Stimulated activated effector memory CD8-positive, alpha-beta T cell treated with anti-CD3 and anti-CD28 coated beads, Interleukin-12 subunit alpha, Interleukin-12 subunit beta, amount 100 ng/mL, for 72 hours (primary cell): ENCODE measurements at regions not wholly inside any gene's neighbourhood (a gene's known extent, or its start where the extent isn't known, plus 50 kb on each side); places are given as distances from the start of the nearest gene placed in this dataset.
"Not testable (repeated sequence)": the region's sequence is repeated elsewhere in the genome, so short reads cannot be mapped to it uniquely, and the experiment has no call there.

ENCODE experiments used
- ATAC-seq: fragments of 150-1000 bp; cut with Tn5 transposase; 2 replicates; pipeline ENCODE4 v1.10.0; 2021
- DNase-seq, 2 donors: peaks; one replicate each; pipeline ENCODE4 v3.0.0; 2021 to 2022; ENCODE audit warnings: low spot score in 2 of 2
- H3K27ac Mint-ChIP-seq: one replicate; pipeline ENCODE4 v1.8.0; 2022; ENCODE audit warnings: mild to moderate bottlenecking, mixed read lengths
- H3K36me3 Mint-ChIP-seq: one replicate; pipeline ENCODE4 v1.8.0; 2022; ENCODE audit warnings: mild to moderate bottlenecking, mixed read lengths
- H3K4me1 Mint-ChIP-seq: one replicate; pipeline ENCODE4 v1.8.0; 2022; ENCODE audit warnings: mixed read lengths
- H3K4me3 Mint-ChIP-seq: one replicate; pipeline ENCODE4 v1.8.0; 2022; ENCODE audit warnings: mild to moderate bottlenecking, mixed read lengths
- H3K9me3 Mint-ChIP-seq: one replicate; pipeline ENCODE4 v1.8.0; 2022; ENCODE audit warnings: mixed read lengths

GRCh38 chr4:117873779-117874178 lies 160.5 kb upstream of the NDST3 start:
- ATAC-seq (no peak), DNase-seq (no peak)
- H3K9me3 Mint-ChIP-seq: peaks cover 4% of the 10 kb centered on the region
- H3K4me3 Mint-ChIP-seq: no peak overlapping the region
- H3K36me3 Mint-ChIP-seq: no peaks in the 10 kb centered on the region
- no peak overlapping the region for H3K27ac Mint-ChIP-seq
- no peaks in the 10 kb centered on the region for H3K4me1 Mint-ChIP-seq

DNA sequence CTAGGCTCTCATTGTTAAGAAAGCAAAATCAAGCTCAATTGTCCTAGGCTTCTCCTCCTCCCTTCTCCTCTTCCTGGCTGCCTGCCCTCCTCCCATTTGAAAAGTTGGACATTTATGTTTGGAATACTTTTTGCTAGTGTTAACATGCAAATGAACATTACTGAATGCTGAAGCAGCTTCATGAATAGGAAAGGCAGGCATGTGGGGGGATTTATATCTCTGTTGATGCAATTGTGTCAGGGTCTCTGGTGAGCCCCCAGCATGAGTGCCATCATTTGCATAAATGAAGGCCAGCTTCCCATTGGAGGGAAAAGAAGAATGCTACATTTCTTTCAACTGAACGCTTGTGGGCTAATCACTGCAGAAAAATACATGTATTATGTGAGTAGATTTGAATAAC lies 160.1 kb upstream of the NDST3 start:
- no peak for ATAC-seq
- Mint-ChIP-seq H3K27ac (no peak overlapping the region), H3K36me3 (no peaks in the 10 kb centered on the region), H3K9me3 (peaks cover 4% of the 10 kb centered on the region), H3K4me3 (no peak overlapping the region), H3K4me1 (no peaks in the 10 kb centered on the region)
- no peak for DNase-seq

GRCh38 chr4:117889978-117890377 lies 144.3 kb upstream of the NDST3 start:
- peaks cover 7% of the 10 kb centered on the region for H3K9me3 Mint-ChIP-seq
- ATAC-seq: no peak
- no peak overlapping the region for H3K27ac Mint-ChIP-seq
- no peaks in the 10 kb centered on the region for H3K4me1 Mint-ChIP-seq
- H3K4me3 Mint-ChIP-seq: no peak overlapping the region
- DNase-seq: no peak
- no peaks in the 10 kb centered on the region for H3K36me3 Mint-ChIP-seq

- Mint-ChIP-seq H3K4me3 (no peak overlapping the region), H3K36me3 (no peaks in the 10 kb centered on the region), H3K9me3 (peaks cover 8% of the 10 kb centered on the region), H3K27ac (no peak overlapping the region), H3K4me1 (no peaks in the 10 kb centered on the region)
- ATAC-seq: no peak
- DNase-seq: no peak
Observed at GRCh38 chr4:117893207-117893606, 141.1 kb upstream of the NDST3 start.

GRCh38 chr4:117898496-117898895 lies 135.8 kb upstream of the NDST3 start:
- ATAC-seq (no peak), DNase-seq (no peak)
- Mint-ChIP-seq H3K36me3 (no peaks in the 10 kb centered on the region), H3K9me3 (peaks cover 6% of the 10 kb centered on the region), H3K4me1 (no peaks in the 10 kb centered on the region), H3K27ac (no peak overlapping the region), H3K4me3 (no peak overlapping the region)

DNA sequence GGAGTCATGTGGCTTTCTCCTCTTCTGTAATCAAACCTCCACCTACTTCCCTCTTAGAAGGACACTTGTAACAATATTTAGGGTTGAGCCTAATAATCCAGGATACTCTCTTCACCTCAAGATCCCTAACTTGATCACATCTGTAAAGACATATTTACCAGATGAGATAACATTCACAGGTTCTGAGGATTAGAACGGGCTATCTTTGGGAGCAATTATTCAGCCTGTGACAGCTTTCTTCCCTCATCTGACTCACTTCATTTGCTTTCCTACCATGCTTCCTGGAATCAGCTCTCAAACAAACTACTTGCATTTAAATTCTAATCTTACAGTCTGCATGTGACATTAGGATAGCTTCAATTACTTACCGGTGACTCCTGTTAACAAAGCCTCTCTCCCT lies 133.5 kb upstream of the NDST3 start:
- H3K36me3 Mint-ChIP-seq: no peaks in the 10 kb centered on the region
- no peak overlapping the region for H3K4me3 Mint-ChIP-seq
- no peaks in the 10 kb centered on the region for H3K4me1 Mint-ChIP-seq
- no peak overlapping the region for H3K27ac Mint-ChIP-seq
- DNase-seq (no peak), ATAC-seq (no peak)
- H3K9me3 Mint-ChIP-seq: peaks cover 10% of the 10 kb centered on the region

DNA sequence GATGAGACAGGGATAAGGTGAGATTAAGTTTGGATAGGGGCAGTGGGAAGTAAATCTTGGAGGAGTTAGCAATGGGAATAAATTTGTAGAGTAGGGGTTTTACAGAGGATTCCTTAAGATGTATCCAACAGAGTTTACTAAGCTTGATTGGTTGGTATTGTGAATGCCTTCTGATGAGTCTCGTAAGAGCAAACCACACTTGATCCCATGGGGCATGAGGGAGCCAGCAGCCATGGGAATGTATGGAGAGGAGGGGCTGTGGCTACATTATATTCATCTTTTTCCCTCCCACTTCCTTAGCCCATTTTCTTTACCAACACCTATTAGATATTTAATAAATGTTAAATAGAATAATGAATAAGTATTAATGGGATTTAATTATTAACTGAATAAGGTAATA lies 126.6 kb upstream of the NDST3 start:
- Mint-ChIP-seq H3K4me3 (no peak overlapping the region), H3K36me3 (no peaks in the 10 kb centered on the region), H3K9me3 (peaks cover 11% of the 10 kb centered on the region), H3K4me1 (no peaks in the 10 kb centered on the region), H3K27ac (no peak overlapping the region)
- DNase-seq: no peak
- no peak for ATAC-seq

- H3K9me3 Mint-ChIP-seq: peaks cover 17% of the 10 kb centered on the region
- ATAC-seq: no peak
- no peaks in the 10 kb centered on the region for H3K4me1 Mint-ChIP-seq
- DNase-seq: no peak
- H3K36me3 Mint-ChIP-seq: no peaks in the 10 kb centered on the region
- H3K27ac Mint-ChIP-seq: no peak overlapping the region
- no peak overlapping the region for H3K4me3 Mint-ChIP-seq
Observed at GRCh38 chr4:117908306-117909207, 125.7 kb upstream of the NDST3 start.

DNA sequence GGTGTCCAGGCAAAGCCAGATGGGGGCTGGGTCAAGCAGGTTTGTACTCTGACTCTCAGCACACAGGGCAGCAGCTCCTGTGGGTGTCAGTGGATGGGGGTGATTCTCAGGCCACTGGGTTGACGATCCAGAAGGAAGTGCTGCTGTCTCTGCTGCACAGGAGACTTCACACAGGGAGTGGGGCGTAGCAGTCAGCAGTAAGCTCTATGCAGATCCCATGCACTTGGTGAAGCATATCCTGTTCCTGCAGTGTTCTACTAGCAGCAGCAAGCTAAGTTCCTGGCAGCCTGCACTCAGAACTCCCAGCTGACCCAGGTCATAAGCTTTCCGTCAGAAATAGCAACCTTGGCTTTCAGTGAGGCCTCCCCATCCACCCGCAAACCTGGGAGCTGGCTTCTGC lies 117.6 kb upstream of the NDST3 start:
- ATAC-seq: no peak
- no peak overlapping the region for H3K4me3 Mint-ChIP-seq

GRCh38 chr4:117922311-117922710 lies 112.0 kb upstream of the NDST3 start:
- not testable (repeated sequence) for ATAC-seq, H3K27ac Mint-ChIP-seq, DNase-seq, H3K36me3 Mint-ChIP-seq, H3K9me3 Mint-ChIP-seq, H3K4me1 Mint-ChIP-seq, H3K4me3 Mint-ChIP-seq

More for the DNA sequence above, 117.6 kb upstream of the NDST3 start:
- DNase-seq: no peak
- Mint-ChIP-seq H3K36me3 (no peaks in the 10 kb centered on the region), H3K27ac (no peak overlapping the region), H3K4me1 (no peaks in the 10 kb centered on the region), H3K9me3 (peaks cover 17% of the 10 kb centered on the region)

GRCh38 chr4:117927823-117928222 lies 106.5 kb upstream of the NDST3 start:
- H3K36me3 Mint-ChIP-seq, H3K27ac Mint-ChIP-seq, ATAC-seq, H3K9me3 Mint-ChIP-seq, H3K4me1 Mint-ChIP-seq, DNase-seq, H3K4me3 Mint-ChIP-seq: not testable (repeated sequence)

- Mint-ChIP-seq H3K36me3 (no peaks in the 10 kb centered on the region), H3K27ac (no peak overlapping the region), H3K4me1 (no peaks in the 10 kb centered on the region), H3K4me3 (no peak overlapping the region), H3K9me3 (peaks cover 12% of the 10 kb centered on the region)
- ATAC-seq (no peak), DNase-seq (no peak)
Observed at GRCh38 chr4:117941611-117942010, 92.7 kb upstream of the NDST3 start.

DNA sequence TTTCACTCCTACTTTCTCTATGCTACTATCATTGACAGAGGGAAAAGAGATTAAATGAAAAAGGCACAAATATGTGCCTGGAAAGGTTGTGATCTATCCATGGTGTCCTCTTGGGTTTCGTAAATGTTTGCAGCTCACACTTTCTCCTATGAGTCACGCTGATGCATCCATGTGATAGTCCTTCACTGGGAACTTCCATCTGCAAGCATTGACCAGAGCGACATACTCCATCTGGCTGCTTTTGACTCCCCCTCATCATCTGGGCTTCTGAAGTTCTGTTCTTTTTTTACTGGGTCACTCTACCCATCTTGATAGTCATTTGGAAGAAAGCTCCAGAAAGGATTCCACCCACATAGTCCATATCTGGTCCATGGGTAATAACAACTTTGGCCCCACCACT lies 84.7 kb upstream of the NDST3 start:
- Mint-ChIP-seq H3K4me3 (no peak overlapping the region), H3K9me3 (peaks cover 7% of the 10 kb centered on the region), H3K27ac (no peak overlapping the region), H3K36me3 (no peaks in the 10 kb centered on the region), H3K4me1 (no peaks in the 10 kb centered on the region)
- DNase-seq (no peak), ATAC-seq (no peak)

- H3K4me3 Mint-ChIP-seq: no peak overlapping the region
Observed at GRCh38 chr4:117957571-117957970, 76.7 kb upstream of the NDST3 start.

DNA sequence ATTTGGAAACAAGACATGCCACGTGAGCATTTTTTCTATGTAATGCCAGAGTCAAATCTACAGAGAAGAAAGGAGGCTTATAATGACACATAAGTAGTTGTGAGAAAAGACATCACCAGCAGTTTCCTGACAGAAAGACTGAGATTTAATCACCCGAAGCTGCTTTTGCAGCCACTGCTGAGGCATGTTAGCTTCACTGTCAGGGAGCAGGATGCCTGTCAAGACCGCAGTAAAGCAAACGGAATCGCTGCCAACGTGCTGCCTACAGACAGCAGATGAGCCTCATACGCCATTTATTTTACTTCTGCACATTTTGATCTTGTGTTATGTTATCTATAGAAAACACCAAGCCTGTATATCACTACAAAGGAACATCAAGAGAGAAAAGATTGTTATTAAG lies 68.7 kb upstream of the NDST3 start:
- no peak overlapping the region for H3K4me3 Mint-ChIP-seq

More at GRCh38 chr4:117957571-117957970, 76.7 kb upstream of the NDST3 start:
- no peak for DNase-seq
- H3K27ac Mint-ChIP-seq: no peak overlapping the region
- peaks cover 12% of the 10 kb centered on the region for H3K9me3 Mint-ChIP-seq
- H3K4me1 Mint-ChIP-seq: no peaks in the 10 kb centered on the region
- H3K36me3 Mint-ChIP-seq: no peaks in the 10 kb centered on the region
- ATAC-seq: no peak

GRCh38 chr4:117968606-117969005 lies 65.7 kb upstream of the NDST3 start:
- no peaks in the 10 kb centered on the region for H3K9me3 Mint-ChIP-seq
- no peak overlapping the region for H3K4me3 Mint-ChIP-seq
- ATAC-seq (no peak), DNase-seq (no peak)
- no peaks in the 10 kb centered on the region for H3K36me3 Mint-ChIP-seq
- no peaks in the 10 kb centered on the region for H3K4me1 Mint-ChIP-seq
- H3K27ac Mint-ChIP-seq: no peak overlapping the region

More for the DNA sequence above, 68.7 kb upstream of the NDST3 start:
- DNase-seq: no peak
- no peaks in the 10 kb centered on the region for H3K4me1 Mint-ChIP-seq
- ATAC-seq: no peak
- H3K36me3 Mint-ChIP-seq: no peaks in the 10 kb centered on the region
- peaks cover 5% of the 10 kb centered on the region for H3K9me3 Mint-ChIP-seq
- H3K27ac Mint-ChIP-seq: no peak overlapping the region
